Esophagus squamous epithelium (tissue), 5 donors: ENCODE measurements at regions not wholly inside any gene's neighbourhood (a gene's known extent, or its start where the extent isn't known, plus 50 kb on each side); places are given as distances from the start of the nearest gene placed in this dataset.

ENCODE experiments used
- DNase-seq: peaks from one replicate; lab custom pipeline; 2025; lab: John Stamatoyannopoulos, UW
- H3K27ac ChIP-seq, 4 donors: fragments of 200-600 bp; sonication (generic); one replicate each; pipeline ENCODE4 v1.5.1; 2016 to 2019; ENCODE audit warnings: mild to moderate bottlenecking in 1 of 4
- H3K27me3 ChIP-seq, 4 donors: fragments of 200-600 bp; sonication (generic); 1 replicate in 3 of 4; 2 replicates in 1 of 4; pipeline versions ENCODE4 v1.5.1 to v1.6.0; 2017 to 2021; ENCODE audit warnings: antibody characterized with exemption in 1 of 4
- H3K36me3 ChIP-seq, 3 donors: fragments of 200-600 bp; sonication (generic); one replicate each; pipeline ENCODE4 v1.5.1; 2016 to 2019
- H3K4me1 ChIP-seq, 3 donors: fragments of 200-600 bp; sonication (generic); one replicate each; pipeline ENCODE4 v1.5.1; 2017 to 2019
- H3K4me3 ChIP-seq, 4 donors: fragments of 200-600 bp; sonication (generic); 1 replicate in 3 of 4; 2 replicates in 1 of 4; pipeline ENCODE4 v1.5.1; 2016 to 2019; ENCODE audit warnings: mild to moderate bottlenecking in 2 of 4, moderate library complexity in 1 of 4
- H3K9me3 ChIP-seq, 3 donors: fragments of 200-600 bp; sonication (generic); one replicate each; pipeline ENCODE4 v1.5.1; 2016 to 2019
- CTCF ChIP-seq, 6 experiments: fragments of 450-650 bp in 4 of 6; fragments of 200-600 bp in 2 of 6; sonication (generic) in 2 of 6; IDR thresholded peaks; one replicate each; pipeline ENCODE4 v1.5.1; 2016 to 2019; ENCODE audit warnings: antibody characterized with exemption in 6 of 6, mild to moderate bottlenecking in 4 of 6, moderate library complexity in 4 of 6
- POLR2A ChIP-seq, 4 donors: fragments of 450-650 bp; IDR thresholded peaks; one replicate each; pipeline ENCODE4 v1.6.1; 2017; ENCODE audit warnings: antibody characterized with exemption in 4 of 4, mild to moderate bottlenecking in 4 of 4, moderate library complexity in 3 of 4
- WGBS, 2 donors: methylation state at CpG; one replicate each; pipeline ENCODE4 v1.1.5; 2018; 5-methylcytosine and 5-hydroxymethylcytosine counted together
- intact Hi-C: fragments of 100-400 bp; cut with DNase I; formaldehyde crosslinking; loops from one replicate; pipeline ENCODE4 v1.15.0; 2022
- donor health status: DM: yes; HTN: yes; CAD: no.

- no peak overlapping the region for H3K27ac ChIP-seq
- no peaks in the 10 kb centered on the region for H3K27me3 ChIP-seq
- intact Hi-C loops, result no loop called here
- no peak for DNase-seq
- no peaks in the 10 kb centered on the region for H3K9me3 ChIP-seq
- TF ChIP-seq POLR2A (IDR thresholded peaks at IDR 0.05), result no peak
- peak in 1 of 6 experiments; percentile 37 for TF ChIP-seq CTCF (IDR thresholded peaks at IDR 0.05)
- no peaks in the 10 kb centered on the region for H3K36me3 ChIP-seq
- no peaks in the 10 kb centered on the region for H3K4me1 ChIP-seq
- WGBS, 2 donors, result 26 to 40% methylated on average over 1 of the region's 1 CpG
- H3K4me3 ChIP-seq, result no peak overlapping the region
Observed at GRCh38 chr20:7031222-7031621, 263.7 kb downstream of the BMP2 start.

- no peak overlapping the region for H3K4me3 ChIP-seq
- no peaks in the 10 kb centered on the region for H3K36me3 ChIP-seq
- no peaks in the 10 kb centered on the region for H3K27me3 ChIP-seq
- no peak overlapping the region for H3K27ac ChIP-seq
- WGBS, 2 donors, result 59 to 85% methylated on average over 2 of the region's 2 CpGs
- no peaks in the 10 kb centered on the region for H3K9me3 ChIP-seq
- intact Hi-C loops, result no loop called here
- TF ChIP-seq POLR2A (IDR thresholded peaks at IDR 0.05) (no peak), CTCF (IDR thresholded peaks at IDR 0.05) (no peak)
- no peaks in the 10 kb centered on the region for H3K4me1 ChIP-seq
- DNase-seq, result no peak
Observed at GRCh38 chr20:7038029-7038428, 270.5 kb downstream of the BMP2 start.

GRCh38 chr20:7057611-7058010 is 290.1 kb downstream of the BMP2 start:
- intact Hi-C loops, result no loop called here
- Histone ChIP-seq H3K4me3 (no peak overlapping the region), H3K27me3 (peaks cover 0 to 15% (median 0%) of the 10 kb centered on the region in 4 donors), H3K27ac (no peak overlapping the region), H3K36me3 (no peaks in the 10 kb centered on the region), H3K9me3 (no peaks in the 10 kb centered on the region), H3K4me1 (no peaks in the 10 kb centered on the region)
- WGBS, 2 donors, result 34 to 51% methylated on average over 3 of the region's 3 CpGs
- DNase-seq, result no peak
- TF ChIP-seq POLR2A (IDR thresholded peaks at IDR 0.05) (no peak), CTCF (IDR thresholded peaks at IDR 0.05) (no peak)

- Histone ChIP-seq H3K27ac (no peak overlapping the region), H3K27me3 (no peaks in the 10 kb centered on the region), H3K4me1 (no peaks in the 10 kb centered on the region), H3K4me3 (no peak overlapping the region), H3K36me3 (no peaks in the 10 kb centered on the region), H3K9me3 (no peaks in the 10 kb centered on the region)
- 81 to 82% methylated on average over 5 of the region's 5 CpGs for WGBS, 2 donors
- DNase-seq, result no peak
- intact Hi-C loops, result no loop called here
- TF ChIP-seq POLR2A (IDR thresholded peaks at IDR 0.05) (no peak), CTCF (IDR thresholded peaks at IDR 0.05) (no peak)
Observed at GRCh38 chr20:7078804-7079203, 311.3 kb downstream of the BMP2 start.

GRCh38 chr20:7080472-7080871 is 313.0 kb downstream of the BMP2 start:
- Histone ChIP-seq H3K4me3 (no peak overlapping the region), H3K27ac (no peak overlapping the region), H3K36me3 (no peaks in the 10 kb centered on the region), H3K9me3 (no peaks in the 10 kb centered on the region), H3K27me3 (no peaks in the 10 kb centered on the region), H3K4me1 (no peaks in the 10 kb centered on the region)
- 80 to 83% methylated on average over 3 of the region's 3 CpGs for WGBS, 2 donors
- no peak for DNase-seq
- intact Hi-C loops, result no loop called here
- no peak for TF ChIP-seq POLR2A (IDR thresholded peaks at IDR 0.05)
- no peak for TF ChIP-seq CTCF (IDR thresholded peaks at IDR 0.05)
